HTERT RPE-1 (cell line): ENCODE measurements at regions not wholly inside any gene's neighbourhood (a gene's known extent, or its start where the extent isn't known, plus 50 kb on each side); places are given as distances from the start of the nearest gene placed in this dataset.
"Not testable (repeated sequence)": the region's sequence is repeated elsewhere in the genome, so short reads cannot be mapped to it uniquely, and the experiment has no call there.

ENCODE experiments used
- in situ Hi-C: fragments of 300-500 bp; cut with MboI; formaldehyde crosslinking; loops from 4 replicates; pipeline ENCODE4 v1.14.3; 2020; ENCODE audit warnings: low sequenced_read_pairs

DNA sequence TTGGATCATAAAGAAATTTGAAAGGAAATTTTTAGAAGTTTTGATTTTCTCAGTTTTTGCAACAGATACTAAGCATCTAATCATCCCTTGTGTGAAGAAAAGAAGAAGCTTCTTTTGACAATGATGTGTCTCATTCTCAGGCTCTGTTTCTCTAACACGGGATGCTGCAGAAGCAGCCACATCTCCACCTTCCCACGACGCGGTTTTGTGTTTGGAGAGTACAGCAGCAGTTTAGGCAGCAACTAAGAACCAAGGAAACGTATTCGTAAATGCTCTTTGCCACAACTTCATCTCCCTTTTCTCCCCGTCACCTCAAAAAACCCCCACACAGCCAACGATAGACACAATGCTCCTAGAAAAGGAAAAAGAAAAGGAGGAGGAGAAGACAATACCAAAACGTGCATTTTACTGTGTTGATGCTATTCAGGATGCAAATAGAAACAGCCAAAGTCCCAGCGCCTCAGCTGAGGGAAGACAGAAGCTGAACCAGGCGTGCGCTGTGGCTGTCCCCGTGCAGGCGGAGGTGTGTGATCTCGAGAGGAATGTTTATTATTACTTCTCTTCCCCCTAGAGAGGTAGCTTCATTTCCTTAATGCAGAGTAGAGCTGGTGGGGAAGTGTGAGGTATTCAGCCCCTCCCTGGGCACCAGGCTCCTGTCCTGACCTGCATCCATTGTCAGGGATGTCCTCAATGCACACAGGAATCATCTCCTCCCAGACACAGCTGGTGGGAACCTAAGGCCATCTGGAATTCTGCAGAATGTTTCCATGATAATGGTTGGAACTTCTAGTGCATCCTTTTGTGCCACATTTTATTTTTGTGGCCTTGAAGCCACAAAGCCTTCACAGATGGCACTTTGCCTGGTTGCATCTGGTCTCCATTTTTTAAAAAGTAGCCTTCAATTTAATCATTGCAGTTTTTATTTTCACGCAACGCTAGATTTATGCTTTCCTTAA, 174.6 kb upstream of the KLF6 start:
- in situ Hi-C loops = no loop called here

DNA sequence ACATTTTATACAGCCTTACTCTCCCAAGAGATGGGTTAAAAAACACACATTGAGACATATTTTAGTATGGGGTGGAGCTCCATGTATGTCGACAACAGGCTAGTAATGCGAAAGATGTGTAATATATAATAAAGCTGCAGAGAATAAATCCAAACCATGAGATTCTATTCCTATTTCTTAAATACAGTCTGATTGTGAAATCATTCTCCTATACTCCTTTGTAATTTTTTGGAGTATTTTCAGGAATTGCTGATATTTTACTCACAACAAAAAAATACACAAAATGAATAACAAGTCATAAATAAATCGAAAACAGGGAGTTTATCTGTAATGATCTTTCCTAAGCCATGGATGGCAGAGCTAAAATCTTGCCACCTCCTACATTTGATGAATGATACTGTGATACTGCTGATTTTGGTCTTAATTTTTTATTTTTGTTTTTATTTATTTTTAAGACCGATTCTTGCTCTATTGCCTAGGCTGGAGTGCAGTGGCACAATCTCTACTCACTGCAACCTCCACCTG, 173.5 kb upstream of the KLF6 start:
- in situ Hi-C loops = no loop called here

DNA sequence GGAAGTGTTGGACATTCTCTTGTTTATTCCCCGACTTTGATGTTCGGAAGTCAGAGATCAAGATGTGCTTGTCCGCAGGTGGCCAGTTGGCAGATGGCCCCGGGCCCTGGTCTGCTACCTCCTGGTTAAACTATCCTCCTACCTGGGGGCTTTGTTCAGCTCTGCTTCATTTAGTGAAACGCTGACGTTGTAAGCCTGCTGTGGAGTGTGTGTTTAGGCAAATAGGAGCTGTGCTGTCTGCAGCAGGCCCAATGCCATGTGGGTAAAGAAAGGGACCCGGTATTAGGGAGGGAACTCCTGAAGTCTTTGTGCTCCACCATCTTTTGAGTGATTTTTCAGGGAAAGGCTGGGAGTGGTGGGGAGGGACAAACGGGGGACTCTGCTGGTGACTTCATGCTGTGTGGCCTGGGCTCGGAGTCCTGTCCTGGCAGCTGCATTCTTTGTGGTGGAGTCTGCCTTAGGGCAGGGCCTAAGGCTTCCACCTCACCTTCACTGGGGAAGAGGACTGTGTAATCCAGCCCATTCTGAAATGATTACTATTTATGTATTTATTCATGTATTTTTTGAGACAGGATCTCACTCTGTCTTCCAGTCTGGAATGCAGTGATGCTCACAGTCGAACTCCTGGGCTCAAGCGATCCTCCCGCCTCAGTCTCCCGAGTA, 171.1 kb upstream of the KLF6 start:
- in situ Hi-C loops = no loop called here

DNA sequence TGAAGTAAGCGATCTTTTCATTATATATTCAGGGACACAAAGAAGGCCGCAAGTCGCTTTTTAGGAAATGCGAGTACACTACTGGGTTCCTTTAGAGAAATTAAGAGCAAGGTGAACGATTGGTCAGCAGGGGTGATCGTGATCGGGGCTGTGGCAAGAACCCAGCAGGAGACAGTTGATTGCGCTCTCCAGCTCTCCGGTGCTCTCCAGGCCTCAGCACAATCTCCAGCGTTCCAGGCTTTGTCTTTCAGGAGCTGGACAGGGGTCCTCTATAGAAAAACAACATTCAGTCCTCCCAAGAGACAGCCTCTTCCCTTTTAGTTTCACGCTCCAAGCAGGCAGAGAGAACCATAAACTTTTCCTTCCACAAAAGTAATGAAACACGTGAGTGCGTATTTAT, 170.5 kb upstream of the KLF6 start:
- in situ Hi-C loops = no loop called here

- in situ Hi-C loops = no loop called here
Observed at GRCh38 chr10:3954615-3955014, 169.6 kb upstream of the KLF6 start.

DNA sequence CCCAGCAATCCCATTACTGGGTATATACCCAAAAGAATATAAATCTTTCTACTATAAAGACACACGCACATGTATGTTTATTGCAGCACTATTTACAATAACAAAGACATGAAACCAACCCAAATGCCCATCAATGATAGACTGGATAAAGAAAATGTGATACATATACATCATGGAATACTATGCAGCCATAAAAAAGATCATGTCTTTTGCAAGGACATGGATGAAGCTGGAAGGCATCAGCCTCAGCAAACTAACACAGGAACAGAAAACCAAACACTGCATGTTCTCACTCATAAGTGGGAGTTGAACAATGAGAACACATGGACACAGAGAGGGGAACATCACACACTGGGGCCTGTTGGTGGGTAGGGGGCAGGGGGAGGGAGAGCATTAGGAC, 169.0 kb upstream of the KLF6 start:
- in situ Hi-C loops = not testable (repeated sequence)

DNA sequence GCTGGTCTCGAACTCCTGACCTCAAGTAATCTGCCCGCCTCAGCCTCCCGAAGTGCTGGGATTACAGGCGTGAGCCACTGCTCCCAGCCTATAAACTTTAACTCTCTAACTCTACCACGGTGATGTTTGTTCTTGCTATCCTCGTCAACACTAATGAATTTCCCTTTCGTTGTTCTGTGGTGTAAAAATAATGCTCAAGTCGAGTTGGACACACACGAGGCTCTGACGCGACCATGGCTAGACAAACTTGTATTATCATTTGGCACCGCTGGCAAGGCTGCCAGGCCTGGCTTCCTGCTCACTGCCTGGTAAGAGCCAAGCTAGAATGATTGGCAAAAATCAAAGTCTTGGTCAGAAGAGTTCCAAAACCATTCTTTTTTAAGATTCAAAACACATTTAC, 167.0 kb upstream of the KLF6 start:
- in situ Hi-C loops = no loop called here

DNA sequence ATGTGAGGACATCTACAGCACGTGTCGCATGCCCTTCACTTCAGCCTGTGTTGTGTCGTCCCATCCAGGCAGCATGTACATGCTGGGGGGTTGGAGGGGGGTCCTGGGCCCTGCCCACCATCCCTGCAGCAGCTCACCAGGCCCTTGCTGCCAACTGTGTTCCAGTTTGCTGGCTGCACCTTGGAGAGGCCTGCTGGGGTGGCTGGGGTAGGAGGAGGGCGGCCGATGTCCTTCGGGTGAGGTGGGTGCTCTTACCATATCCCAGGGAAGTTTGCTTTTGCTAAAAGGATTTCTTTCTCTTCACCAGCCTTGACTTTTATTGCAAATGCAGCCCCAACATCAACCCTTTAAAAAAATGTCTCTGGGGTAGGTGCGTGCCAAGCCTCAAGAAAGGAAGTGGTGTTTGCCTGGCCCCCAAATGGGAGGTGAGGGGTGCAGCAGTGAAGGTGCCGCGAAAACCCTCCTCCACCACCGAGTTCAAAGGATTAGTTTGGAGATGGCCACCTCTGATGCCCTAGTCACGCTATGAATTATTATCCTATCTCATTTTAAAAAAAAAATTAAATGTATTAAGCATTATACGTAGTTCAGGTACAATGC, 165.8 kb upstream of the KLF6 start:
- in situ Hi-C loops = no loop called here

DNA sequence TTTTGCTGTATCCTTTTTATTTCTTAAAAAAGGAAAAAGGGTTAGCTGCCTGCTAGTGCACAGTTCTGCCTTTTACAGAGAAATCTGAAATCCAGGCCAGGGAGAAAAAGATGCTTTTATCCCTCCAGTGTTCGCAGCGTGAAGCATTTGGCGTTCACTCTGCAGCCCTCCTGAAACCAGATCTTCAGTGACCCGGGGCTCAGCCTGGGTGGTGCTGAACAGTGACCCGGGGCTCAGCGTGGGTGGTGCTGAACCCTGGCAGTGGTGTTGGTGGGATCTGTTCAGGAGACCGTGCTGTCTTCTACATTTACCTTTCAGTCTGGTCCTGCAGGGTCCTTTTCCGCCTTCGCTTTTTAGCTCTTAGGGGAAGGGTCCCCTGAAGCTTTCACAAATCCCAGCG, 164.7 kb upstream of the KLF6 start:
- in situ Hi-C loops = no loop called here

DNA sequence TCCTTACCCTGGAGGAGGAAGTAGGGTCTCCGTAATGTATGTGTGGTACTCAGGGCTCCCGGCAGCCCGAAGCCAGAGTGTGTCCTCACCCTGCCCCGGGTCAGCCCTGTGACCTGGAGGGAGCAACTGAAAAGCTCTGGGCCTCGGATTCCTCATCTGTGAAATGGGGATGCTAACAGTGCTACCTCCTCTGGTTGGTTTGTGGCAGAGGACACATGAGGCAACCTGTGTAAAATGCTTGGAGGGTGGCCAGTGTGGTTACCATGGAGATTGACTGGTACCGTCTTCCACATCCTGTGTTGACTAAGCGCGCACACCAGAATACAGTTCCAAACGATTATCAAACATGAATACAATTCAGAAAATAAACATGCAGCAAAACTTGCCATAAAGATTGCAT, 163.8 kb upstream of the KLF6 start:
- in situ Hi-C loops = no loop called here

- in situ Hi-C loops = no loop called here
Observed at GRCh38 chr10:3946234-3947229, 161.5 kb upstream of the KLF6 start.

- in situ Hi-C loops = no loop called here
Observed at GRCh38 chr10:3945026-3945425, 160.0 kb upstream of the KLF6 start.

DNA sequence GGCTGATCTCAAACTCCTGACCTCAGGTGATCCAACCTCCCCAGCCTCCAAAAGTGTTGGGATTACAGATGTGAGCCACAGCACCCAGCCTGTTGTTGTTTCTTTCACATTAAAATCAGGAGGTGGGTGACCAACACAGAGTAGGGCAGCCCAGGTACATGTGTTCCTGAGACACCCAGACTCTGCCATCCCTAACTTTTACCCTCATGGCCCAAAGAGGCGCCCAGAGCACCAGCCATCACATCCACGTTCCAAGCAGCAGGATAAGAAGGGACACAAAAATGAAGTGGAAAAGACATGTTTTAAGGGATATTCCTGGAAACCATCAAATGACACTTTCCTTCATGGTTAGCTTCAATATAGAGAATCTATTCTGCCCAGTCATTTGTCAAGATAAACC, 159.6 kb upstream of the KLF6 start:
- in situ Hi-C loops = no loop called here

DNA sequence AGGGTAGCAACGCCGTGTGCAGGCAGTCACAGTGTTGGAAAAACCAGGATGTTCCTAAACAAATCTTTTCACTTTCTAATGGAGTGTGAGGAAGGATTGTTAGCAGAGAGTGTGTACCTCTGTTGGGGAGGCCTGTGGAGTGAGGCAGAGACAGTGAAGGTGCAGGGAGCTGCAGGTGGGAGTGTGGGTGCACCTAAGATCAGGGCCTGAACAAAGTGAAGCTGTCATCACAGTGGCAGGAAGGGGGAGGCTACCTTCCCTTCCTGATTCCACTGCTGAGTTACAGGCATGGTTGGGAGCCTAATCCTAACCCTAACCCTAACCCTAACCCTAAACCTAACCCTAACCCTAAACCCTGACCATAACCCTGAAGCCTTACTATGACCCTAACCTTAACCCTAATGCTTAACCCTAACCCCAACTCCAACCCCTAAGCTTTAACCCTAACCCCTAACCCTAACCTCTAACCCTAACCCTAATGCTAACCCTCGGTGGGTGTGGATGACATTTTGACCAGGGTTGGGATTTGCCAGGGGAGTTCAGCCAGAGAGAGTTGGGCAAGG, 158.8 kb upstream of the KLF6 start:
- in situ Hi-C loops = no loop called here

DNA sequence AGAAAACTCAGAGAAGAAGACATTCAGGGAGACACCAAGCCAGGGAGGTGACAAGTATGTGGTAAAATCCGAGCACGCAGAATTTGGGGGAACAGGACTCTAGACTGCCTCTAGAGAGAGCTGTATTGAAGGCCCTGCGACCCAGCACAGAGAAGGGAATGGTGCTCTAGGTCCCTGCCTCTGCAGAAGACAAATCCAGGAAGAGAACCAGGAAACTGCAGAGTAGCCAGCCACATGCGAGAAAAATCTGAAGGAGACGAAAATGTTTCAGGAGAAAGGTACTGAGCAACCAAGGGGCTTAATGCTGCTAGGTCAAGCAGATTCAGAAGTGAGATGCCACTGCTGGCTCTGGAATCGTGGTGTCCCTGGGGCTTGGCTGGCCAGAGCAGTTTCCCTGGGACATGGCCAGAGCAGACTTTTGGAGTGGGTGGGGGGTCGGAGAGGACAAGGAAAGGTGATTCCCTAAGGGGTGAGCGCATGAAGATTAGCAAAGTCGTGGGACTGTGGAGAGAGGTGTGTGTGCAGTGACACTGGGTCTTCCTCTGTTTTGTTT, 158.0 kb upstream of the KLF6 start:
- in situ Hi-C loops = no loop called here

DNA sequence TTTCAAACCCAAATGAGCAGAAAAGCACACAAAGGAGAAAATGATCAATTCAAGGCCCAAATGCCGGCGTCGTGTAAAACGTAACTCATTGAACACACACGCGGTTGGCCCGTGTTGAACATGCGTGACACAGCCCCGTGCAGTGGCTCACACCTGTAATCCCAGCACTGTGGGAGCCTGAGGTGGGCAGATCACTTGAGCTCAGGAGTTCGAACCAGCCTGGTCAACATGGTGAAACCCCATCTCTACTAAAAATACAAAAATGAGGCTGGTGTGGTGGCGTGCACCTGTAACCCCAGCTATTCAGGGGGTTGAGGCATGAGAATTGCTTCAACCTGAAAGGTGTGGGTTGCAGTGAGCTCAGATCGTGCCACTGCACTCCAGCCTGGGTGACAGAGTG, 156.7 kb upstream of the KLF6 start:
- in situ Hi-C loops = no loop called here

GRCh38 chr10:3936422-3937040, 151.5 kb upstream of the KLF6 start:
- in situ Hi-C loops = no loop called here

GRCh38 chr10:3935933-3936359, 150.9 kb upstream of the KLF6 start:
- in situ Hi-C loops = no loop called here

DNA sequence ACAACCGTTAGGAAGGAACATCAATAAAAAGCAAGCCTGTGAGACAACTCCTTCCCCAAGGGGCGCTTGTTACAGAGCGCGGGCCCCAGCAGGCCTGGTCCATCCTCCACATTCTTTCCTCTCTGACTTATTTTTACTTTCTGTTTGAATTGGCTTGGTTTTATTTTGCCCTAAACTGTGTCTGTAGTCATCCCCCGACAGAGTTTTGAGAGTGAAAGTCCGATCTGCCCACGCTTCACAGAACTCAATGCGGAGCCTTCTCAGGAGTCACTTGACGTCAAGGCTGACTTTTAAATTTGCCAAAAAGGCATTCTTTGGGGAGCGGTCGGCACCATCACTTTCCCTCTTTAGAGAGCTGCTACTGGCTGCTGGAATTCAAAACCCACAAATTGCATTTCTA, 150.1 kb upstream of the KLF6 start:
- in situ Hi-C loops = no loop called here
